Glomerular visceral epithelial cell (primary cell): ENCODE measurements at regions not wholly inside any gene's neighbourhood (a gene's known extent, or its start where the extent isn't known, plus 50 kb on each side); places are given as distances from the start of the nearest gene placed in this dataset.
A peak's percentile ranks its signal among the peaks of the same experiment; 100 is the strongest.
"Not testable (repeated sequence)": the region's sequence is repeated elsewhere in the genome, so short reads cannot be mapped to it uniquely, and the experiment has no call there.

Experiments used
- DNase-seq: peaks from one replicate; pipeline ENCODE4 v3.0.0-alpha.2; 2016; ENCODE audit errors: extremely low spot score

DNA sequence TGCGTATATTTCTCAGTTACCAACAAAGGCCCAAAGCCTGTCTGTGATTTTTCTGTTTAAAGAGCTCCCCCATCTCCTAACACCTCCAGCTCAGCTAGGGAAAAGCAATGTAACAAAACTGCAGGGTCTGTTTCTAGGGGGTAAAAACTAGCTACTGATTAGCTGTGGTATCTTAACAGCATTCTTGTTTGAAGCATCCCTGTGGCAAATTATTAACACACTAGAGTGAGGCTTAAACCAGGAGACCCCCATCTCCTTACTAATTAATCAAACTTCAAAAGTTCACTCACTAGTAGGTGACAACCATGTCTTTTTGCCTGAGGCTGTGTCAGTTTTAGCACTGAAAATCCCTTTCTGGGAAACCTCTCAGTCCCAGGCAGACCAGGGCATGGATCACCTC is 186.2 kb upstream of the PARD3B start:
- DNase-seq = peak; percentile 7

DNA sequence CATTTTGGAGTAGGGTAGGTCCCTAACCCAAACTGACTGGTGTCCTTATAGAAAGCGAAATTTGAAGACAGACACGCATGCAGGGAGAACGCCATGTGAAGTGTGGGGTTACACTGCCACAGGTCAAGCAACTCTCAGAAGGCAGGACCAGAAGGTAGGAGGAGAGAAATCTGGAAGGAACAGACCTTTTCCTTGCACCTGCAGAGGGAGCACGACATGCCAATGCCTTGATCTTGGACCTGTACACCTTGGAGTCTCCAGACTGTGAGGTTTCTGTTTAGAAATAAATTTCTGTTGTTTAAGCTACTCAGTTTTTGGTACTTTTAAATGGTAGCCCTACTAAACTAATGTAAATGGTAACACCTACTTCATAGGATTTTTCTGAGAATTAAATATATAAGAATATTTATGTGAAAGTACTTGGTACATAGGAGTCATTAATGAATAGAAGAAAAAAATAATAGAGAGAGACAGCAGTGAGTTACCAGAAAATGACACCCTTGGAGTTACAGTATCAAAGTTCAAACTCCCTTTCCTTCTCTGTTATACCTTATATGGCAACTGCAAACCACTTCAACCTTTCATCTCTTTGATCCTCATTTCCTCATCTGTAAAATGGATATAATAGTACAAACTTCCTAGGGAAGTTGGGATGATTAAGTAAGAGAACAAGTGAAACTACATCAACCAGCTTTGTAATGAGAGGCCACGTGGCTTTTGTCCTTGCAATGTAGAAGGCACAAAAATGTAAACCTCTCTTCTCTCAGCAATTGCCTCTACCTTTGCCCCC is 184.9 kb upstream of the PARD3B start:
- DNase-seq = no peak

DNA sequence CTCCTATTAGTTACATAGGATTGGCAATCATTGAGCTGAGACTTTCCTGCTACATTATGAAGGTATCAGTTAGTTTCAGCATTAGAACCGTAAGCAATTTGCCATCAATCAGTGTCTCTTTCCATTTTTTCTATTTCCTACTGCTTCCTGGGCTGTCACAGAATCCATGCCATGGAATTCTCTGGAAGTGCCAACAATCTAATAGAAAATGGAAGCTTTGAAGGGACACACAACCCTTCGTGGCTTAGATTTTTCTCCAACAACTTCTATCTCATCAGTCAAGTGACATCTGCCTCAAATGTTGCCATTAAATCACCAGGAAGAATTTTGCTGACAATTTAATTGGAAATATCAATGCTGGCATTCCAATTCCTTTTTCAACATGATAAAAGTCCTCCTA is 183.5 kb upstream of the PARD3B start:
- DNase-seq = no peak

DNA sequence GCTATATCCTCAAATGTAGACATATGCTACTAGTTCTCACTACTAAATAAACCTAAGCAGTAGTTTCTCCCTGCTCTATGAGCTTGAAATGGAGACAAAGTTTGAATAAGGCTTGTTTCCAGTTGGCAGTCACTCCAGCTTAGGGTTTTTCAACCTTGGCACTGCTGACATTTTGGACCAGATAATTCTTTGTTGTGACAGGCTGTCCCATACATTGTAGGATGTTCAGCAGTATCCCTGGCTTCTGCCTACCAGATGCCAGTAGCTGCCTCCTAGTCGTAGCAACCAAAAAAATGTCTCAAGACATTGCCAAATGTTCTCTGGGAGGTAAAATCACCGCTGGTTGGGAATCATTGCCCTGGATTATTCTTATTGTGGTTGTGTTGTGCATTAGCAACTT is 182.7 kb upstream of the PARD3B start:
- no peak for DNase-seq

DNA sequence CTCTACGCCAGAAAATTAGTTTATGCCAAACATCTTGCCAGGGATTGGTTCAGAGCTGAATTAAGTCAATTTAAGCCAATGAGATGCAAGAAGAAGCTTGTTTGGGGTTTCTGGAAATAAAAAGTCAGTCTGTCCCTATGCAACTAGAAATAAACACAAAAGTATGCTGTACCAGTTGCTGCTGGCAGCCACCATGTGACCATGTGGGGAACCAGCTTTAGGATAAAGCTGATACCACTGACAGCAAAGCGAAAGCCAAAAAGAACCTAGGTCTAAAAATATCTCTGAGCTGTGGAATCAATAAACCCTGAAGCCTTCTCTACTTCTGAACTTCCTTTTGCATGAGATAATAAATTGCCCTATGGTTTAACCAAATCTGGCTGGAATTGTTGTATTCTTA is 181.8 kb upstream of the PARD3B start:
- DNase-seq = no peak

DNA sequence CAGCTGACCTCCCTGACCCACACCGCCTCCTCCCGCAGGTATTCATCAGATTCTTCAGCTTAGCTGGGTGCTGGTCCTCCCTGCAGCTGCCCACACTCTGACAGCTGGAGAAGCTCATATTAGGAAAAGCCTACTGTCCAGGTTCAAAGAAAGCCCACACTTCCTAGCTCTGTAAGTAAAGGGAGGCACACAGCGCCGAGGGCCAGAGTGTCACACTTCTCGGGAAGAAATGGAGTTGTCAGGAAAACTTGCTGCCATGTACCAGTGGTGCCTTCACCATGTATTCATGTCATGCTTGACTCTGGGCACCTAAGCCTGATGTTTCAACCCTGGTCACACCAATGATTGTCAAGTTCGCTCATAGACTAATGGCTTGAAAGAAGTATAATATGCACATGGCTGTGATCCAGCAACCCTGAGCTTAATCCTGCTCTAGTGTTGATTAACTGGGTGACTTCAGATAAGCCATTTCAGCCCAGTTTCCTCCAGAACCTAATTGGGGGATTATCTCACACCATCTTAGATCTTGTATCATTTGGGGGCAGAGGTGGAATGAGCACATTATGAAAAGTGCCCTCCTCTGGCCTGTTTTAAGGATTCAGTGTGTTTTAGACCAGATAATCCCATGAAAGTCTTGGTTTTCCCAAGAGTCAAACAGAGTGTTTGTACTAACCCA is 180.3 kb upstream of the PARD3B start:
- no peak for DNase-seq

DNA sequence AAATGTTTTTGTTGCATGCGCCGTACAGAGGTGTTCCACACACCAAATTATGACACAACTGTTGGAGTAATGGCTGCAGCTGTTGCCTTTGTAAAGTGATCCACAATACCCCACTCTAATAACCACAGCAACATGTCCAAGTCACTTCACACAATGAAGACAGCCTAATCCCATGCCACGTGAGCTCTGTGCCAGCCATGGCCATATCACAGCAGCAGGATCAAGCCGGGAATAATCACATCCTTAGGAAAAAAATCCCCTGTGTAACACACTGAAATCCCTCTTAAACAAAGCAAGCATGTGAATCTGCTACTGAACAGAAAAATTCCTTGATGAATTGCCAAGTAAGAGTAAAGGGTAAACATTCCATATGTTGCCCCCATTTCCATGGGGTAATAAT is 179.5 kb upstream of the PARD3B start:
- no peak for DNase-seq

DNA sequence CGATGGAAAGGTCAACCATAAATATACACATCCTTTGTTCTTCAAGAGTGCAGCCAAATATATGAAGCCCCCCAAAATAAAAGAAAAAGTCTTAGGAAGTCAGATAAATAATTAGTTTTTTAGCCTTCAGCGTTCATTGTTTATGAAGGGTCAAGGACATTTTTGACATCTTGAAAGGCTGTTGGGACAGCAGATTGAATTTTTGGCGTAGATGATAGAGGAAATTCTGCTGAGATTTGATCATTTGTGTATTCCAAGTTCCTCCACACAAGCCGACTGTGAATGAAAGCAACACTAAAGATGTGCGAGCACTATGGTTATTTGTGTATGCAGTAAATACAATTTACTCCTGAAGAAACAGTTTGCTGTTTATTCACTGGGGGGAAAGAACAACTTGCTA is 177.8 kb upstream of the PARD3B start:
- no peak for DNase-seq

DNA sequence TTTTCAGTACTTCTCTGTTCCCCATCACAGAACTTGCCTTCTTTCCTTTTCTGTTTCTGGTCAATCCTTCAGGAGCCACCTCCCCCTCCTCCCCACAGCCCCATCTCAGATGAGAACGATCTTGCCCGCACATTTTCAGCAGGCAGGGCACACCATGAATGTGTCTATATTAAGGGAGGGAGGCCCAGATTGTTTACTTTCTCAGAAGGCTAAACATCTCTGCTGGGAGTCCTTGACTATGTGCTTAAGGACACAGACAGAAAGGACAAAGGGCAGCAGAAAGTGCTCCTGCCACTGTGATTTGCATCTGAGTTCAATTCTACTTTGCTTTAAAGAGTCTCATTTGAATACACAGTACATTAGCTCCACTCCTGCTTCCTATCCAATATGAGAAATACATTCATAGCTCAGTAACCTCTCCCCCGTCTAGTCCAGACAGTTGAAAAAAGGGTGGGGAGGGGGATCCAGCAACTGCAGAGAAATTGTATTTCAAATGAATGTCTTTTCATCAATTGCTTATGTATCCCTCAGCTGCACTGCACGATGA is 175.0 kb upstream of the PARD3B start:
- no peak for DNase-seq

DNA sequence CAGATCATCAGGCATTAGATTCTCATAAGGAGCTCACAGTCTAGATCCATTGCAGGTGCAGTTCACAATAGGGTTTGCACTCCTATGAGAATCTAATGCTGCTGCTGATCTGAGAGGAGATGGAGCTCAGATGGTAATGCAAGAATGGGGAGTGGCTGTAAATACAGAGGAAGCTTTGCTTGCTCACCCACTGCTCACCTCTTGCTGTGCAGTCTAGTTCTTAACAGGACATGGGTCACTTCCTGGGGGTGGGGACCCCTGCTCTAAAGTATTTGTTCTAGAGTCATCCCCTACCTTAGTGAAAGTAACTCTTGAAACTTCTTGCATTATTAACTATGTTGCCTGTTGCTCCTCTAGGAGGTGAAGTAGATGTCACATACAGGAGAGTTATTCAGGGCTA is 171.3 kb upstream of the PARD3B start:
- no peak for DNase-seq

DNA sequence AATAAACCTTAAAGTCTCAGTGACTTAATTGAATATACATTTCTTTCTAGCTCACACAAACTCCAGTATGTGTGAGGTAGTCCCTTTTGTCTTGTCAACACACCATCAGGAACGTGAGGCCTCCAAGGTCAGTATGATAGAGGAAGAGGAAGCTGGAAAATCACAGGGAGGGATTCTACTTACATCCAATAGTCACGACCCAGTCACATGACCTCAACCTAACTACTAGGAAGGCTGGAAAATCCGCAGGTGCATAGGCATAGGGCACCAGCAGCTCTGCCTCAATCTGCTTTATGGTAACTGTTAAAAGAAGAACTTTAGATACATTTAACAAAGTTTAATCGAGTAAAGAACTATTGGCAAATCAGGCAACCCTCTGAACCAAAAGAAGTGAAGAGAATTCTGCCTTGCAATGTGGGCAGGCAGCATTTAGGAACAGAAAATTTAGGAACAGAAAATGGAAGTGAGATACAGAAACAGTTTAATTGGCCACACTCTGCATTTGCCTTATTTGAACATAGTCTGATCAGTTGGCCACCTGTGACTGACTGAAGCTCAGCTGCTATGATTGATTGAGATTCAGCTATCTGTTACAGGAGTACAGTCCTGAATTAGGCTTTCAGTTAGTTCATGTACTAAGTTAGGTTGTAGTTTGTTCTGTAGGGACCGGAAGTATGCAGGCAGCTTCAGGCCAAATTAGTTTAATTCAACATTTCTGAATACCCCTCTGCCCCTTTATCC is 165.0 kb upstream of the PARD3B start:
- no peak for DNase-seq

DNA sequence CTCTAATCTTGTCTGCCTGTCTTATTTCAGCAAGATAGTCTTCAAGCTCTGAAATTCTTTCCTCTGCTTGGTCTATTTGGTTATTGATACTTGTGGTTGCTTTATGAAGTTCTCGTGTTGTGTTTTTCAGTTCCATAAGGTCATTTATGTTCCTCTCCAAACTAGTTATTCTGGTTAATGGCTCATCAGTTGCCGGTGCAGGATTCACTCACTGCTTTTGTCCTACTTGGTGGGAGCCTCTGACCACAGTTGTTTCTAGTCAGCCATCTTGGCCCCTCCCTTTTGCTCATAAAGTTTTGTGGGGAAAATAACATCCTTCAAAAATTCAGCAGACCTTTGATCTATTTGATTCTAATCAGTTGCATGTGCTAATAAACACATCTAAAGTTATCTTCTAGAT is 158.6 kb upstream of the PARD3B start:
- no peak for DNase-seq

DNA sequence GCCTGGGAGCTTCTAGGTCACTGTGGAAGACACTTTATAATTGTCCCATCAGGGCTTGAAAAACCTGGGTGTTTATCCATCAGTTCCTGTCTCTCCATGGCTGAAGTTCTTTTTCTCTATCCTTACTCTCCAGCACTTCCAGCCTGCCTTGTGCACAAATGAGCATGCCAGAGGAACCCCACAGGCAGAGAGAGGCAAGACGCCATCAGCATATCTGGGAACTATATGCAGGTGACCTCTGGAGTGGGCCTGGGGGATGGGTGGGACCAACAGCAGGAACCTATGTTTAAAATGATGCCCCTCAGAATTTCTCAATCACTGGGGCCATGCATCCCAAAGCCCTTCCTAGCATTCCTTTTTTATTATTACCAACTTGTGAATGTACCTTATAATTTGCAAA is 156.2 kb upstream of the PARD3B start:
- no peak for DNase-seq

DNA sequence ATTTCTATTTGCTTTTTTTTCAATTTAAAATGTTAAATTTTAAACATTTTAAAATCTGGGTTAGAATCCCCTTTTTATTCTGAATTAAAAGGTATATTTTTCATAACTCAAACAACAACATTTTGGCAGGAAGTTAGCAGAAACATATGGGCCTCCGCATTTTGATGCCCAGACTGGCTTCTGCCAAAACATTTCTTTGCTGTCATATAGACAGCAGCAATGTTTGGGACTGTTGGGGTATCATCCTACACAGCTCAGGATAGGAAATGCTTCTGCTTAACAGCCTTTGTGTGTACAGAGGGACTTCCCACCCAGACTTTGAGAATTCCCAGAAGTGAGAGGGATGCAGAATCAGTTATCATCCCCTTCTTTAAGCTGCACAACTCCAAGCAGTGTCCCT is 155.4 kb upstream of the PARD3B start:
- DNase-seq = no peak

DNA sequence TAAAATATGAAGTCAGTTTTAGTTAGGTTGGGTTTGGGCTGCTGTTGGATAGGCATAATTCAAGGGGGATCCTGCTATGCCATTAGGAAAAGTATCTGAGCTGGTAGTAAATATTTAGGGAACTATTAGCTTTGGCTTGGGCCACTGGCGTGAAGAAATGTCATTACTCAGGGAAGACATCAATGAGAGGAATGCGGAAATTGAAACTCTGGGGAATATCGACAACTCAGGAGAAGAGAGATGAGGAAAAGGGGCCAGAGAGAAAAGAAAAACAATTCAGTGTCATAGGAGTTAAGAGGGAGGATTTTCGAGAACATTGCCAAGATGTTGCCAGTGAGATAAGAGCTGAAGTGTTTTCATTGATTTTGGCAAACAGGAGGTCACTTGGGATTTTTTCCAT is 149.7 kb upstream of the PARD3B start:
- no peak for DNase-seq

DNA sequence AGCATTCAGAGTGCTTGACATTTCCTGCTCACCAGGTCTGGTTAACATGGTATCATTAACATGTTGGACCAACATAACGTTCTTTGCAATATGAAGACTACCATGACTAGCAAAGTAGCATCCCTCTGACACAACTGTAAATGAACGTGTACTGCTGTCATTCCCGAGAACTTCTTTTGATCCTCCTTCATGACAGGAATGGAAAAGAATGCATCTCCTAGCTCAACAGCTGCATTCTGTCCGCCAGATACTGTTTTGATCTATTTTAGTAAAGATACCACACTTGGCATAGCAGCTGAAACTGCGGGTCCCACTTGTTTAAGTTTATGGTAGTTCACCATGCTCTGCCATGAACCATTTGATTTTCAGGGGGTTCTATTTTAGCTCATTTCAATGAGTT is 144.2 kb upstream of the PARD3B start:
- no peak for DNase-seq

DNA sequence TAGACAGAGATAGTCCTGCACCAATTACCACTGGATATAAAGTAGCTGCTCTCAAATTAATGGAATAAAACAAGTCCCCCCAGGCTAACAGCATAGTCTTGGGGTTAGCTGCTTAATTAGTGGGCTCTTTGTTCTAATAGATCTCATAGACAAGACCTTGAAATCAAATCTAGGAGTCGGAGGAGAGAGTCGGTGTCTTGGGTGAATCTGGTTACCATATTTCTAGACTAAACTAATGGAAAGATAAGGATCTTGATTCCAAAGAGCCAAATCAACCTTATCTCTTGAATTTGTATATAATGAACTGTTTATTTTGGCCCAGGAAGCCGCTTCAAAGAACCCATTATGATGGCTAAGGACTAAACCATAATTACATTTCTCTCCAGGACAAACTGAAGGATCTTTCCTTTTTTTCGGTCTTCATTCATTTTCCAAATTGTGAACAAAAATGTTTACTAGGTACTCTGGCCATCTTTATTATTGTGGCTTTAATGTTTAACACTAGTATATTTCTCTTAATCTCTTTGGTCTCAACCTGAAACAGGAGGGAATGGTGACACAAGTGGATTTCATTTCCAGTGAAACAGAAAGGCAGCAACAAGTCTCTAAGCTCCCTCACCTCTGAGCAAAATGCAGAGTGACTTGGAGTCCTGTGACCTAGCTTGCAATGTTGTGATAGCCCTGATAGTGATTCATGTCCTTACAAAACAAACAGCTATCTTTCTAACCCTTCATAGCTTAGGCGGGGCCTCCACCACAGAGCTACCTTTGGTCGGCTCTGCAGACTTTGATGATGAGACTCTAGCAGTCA is 137.9 kb upstream of the PARD3B start:
- no peak for DNase-seq

DNA sequence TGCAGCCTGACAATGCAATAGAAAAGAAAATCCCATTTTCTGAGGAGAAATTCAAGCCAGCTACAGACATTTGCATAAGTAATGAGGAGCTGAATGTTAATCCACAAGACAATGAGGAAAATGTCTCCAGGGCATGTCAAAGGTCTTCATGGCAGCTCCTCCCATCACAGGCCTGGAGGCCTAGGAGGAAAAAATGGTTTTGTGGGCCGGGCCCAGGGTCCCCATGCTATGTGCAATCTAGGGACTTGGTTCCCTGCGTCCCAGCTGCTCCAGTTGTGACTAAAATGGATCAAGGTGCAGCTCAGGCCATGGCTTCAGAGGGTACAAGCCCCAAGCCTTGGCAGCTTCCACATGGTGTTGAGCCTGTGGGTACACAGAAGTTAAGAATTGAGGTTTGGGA is 132.5 kb upstream of the PARD3B start:
- DNase-seq = not testable (repeated sequence)

DNA sequence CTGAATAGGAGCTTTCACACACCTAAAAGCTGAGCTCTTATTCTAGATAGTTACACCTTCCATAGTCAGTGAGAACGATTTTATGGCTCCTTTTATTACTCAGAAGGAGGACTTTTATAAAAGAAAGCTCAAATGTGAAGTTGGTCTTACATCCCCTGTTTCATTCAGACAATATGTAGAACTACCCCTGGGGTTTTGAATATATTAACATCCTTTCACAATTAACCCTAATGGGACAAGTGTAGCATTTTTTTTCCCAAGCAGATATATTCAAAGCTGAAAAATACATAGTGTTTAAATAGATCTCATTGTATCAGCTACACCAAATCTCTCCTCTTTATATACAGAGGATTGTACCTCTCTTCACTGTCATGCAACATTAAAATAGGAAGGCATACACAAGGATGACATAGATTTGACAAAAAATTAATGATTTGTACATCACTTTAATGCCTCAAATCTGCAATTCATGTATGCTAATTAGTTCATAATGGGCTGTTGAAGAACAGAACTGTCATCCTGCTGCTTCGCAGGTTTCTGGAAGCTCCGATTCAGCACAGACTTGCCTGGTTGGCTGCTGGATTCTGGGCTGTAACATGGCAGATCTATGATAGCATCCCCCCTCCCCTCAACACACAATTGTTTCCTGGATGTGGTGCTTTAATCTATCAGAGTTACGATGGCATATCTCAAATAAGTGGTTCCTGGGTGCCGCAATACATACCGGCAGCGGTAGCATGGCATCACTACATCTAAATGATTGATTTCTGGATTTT is 129.7 kb upstream of the PARD3B start:
- no peak for DNase-seq

DNA sequence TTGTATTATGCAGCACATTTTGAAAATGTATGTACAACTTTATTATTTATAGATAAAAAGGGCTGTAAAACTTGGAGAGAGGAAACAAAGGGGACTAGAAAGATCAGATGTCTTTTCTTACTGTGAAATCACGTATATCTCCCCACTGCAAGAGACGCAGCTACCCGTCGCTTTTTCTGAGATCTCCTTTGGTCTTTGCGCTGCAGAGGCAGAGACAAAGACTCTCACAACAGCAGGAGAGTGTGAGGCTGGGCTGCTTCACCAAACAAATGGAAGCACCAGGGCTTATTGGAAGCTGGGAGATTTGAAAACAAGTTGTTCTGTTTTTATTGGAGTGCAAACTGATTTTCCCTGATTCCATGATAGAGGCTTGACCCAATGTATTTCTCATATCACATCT is 129.0 kb upstream of the PARD3B start:
- DNase-seq = no peak

DNA sequence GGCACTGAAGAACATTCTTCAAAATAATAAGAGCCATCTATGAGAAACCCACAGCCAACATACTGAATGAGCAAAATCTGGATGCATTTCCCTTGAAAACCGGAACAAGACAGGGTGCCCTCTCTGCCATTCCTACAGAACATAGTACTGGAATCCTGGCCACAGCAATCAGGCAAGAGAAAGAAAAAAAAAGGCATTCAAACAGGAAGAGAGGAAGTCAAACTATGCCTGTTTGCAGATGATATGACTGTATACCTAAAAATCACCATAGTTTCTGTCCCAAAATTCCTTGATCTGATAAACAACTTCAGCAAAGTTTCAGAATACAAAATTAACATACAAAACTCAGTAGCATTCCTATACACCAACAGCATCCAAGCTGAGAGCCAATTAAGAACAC is 119.5 kb upstream of the PARD3B start:
- no peak for DNase-seq
